ENCODE measurements at regions not wholly inside any gene's neighbourhood (a gene's known extent, or its start where the extent isn't known, plus 50 kb on each side); places are given as distances from the start of the nearest gene placed in this dataset.

DNA sequence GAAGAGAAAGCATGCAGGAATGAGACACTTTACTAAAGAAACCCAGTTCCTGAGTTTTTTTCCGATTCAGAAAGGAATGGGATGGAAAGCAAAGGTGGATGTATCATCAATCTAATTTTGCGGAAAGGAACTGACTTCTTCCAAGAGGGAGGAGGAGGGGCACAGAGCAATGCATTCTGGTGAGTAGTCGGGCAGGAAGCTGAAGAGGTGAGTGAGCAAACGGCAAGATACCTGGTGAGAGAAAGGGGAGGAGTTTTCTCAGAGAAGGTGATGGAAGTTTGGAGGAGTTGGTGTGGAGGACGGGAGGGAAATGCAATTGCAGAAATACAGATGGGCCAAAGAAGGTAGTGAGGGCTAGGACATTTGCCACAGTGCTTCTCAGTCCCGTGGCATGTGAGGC, 713.2 kb downstream of the KCNJ2 start:
- intact Hi-C loops (cut with DNase I, micrococcal nuclease): no loop called here
- ChIA-PET POLR2A (no interaction called here), CTCF (no interaction called here)
- Mint-ChIP-seq H3K4me1 (no peaks in the 10 kb centered on the region), H3K27ac (no peak overlapping the region), H3K4me3 (no peak overlapping the region), H3K9me3 (ENCODE audit: low read depth) (no peaks in the 10 kb centered on the region), H3K27me3 (no peaks in the 10 kb centered on the region), H3K36me3 (ENCODE audit: low read depth) (no peaks in the 10 kb centered on the region)
- ATAC-seq (no peak), DNase-seq (no peak)

DNA sequence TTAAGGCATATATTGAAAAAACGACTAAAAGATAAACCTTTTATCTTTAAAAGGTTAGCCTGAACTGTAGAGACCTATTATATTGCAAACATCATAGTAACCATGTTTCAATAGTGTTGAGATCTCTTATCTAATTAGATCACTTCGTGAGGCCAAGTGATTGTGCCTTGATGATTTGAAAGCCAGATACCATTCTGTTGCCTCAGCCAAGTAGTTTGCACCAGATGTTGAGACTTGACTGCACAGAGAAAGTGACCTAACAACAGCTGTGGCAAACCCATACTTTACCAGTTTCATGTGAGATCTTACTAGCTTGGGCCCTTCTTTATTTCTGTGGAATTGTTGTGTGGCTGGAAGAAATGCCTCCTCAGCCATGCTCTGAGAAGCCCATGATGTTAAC, 717.3 kb downstream of the KCNJ2 start:
- POLR2A ChIA-PET: no interaction called here

DNA sequence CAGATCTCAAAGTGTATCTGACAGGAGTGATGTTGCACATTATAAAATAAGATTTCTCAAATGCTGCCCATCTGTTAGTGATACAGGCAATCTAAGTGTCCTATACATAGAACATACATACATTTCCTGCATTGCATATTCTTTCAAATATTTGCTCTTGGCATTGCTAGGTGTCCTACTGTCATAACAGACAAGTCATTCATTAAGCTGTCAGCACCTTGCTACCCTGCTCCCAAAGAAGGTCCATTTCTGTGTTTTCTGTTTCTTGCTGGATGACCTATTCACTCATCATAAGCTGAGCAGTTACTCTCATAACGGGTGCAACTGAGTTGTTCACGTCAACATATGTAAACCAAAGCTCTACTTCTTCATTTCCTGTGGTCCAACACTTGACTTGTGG, 719.0 kb downstream of the KCNJ2 start:
- POLR2A ChIA-PET: no interaction called here
- H3K27me3 Mint-ChIP-seq: peaks cover 3% of the 10 kb centered on the region
- DNase-seq (no peak), ATAC-seq (no peak)
- peaks cover 5% of the 10 kb centered on the region for H3K9me3 Mint-ChIP-seq (ENCODE audit: low read depth)
- H3K4me3 Mint-ChIP-seq: no peak overlapping the region
- intact Hi-C loops (cut with DNase I, micrococcal nuclease): no loop called here
- CTCF ChIA-PET: interaction anchor here (0.6 kb wide), 1 partner anchor 258 kb away, joined by 6 read pairs; no protein-coding TSS in a partner anchor
- no peak overlapping the region for H3K27ac Mint-ChIP-seq
- H3K4me1 Mint-ChIP-seq: no peaks in the 10 kb centered on the region
- H3K36me3 Mint-ChIP-seq (ENCODE audit: low read depth): no peaks in the 10 kb centered on the region

More for the DNA sequence above, 717.3 kb downstream of the KCNJ2 start:
- Mint-ChIP-seq H3K27ac (no peak overlapping the region), H3K27me3 (peaks cover 3% of the 10 kb centered on the region), H3K9me3 (ENCODE audit: low read depth) (peaks cover 5% of the 10 kb centered on the region), H3K4me1 (no peaks in the 10 kb centered on the region), H3K36me3 (ENCODE audit: low read depth) (no peaks in the 10 kb centered on the region), H3K4me3 (no peak overlapping the region)
- intact Hi-C loops (cut with DNase I, micrococcal nuclease): no loop called here
- CTCF ChIA-PET: no interaction called here
- ATAC-seq (no peak), DNase-seq (no peak)

DNA sequence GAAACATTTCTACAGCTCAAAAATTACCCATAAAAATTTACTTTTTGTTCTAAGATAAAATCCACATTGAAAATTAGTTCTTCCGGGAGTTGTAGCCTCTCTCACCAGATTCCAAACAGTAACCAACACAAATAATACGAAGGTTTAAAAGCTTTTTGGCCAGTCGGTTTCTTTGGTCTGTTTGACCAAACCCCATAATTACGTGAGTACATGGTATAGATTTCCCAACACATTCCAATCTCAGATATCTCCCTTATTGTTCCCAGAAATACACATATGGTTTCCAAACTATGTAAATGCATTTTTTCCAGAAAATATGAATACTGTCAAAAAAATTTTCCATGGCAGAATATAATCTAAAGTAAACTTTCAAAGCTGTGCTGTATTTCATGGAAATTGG, 722.0 kb downstream of the KCNJ2 start:
- H3K36me3 Mint-ChIP-seq (ENCODE audit: low read depth): no peaks in the 10 kb centered on the region
- peaks cover 5% of the 10 kb centered on the region for H3K9me3 Mint-ChIP-seq (ENCODE audit: low read depth)
- CTCF ChIA-PET: no interaction called here
- intact Hi-C loops (cut with DNase I, micrococcal nuclease): no loop called here
- H3K27ac Mint-ChIP-seq: no peak overlapping the region
- H3K4me3 Mint-ChIP-seq: no peak overlapping the region
- DNase-seq: no peak
- ATAC-seq: no peak
- H3K4me1 Mint-ChIP-seq: no peaks in the 10 kb centered on the region
- POLR2A ChIA-PET: no interaction called here
- H3K27me3 Mint-ChIP-seq: peaks cover 3% of the 10 kb centered on the region

DNA sequence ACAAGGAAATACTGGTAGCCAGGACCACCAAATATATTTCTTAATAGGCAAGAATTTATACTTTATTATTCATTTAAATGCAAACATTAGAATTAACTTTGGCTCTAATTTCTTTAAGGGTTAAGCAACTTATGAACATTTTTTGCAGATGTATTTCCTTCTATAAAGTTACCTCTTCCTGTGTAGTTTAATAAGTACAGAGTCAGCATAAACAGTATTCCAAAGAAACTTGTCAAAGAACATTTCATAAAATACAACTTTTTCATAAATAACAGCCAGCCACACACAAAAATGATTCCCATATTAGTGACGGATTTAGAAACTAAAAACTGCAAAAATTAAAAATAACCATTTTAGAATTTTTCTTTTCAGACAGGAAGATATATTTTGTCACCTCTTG, 723.2 kb downstream of the KCNJ2 start:
- no peak for DNase-seq
- H3K4me3 Mint-ChIP-seq: no peak overlapping the region
- no peaks in the 10 kb centered on the region for H3K36me3 Mint-ChIP-seq (ENCODE audit: low read depth)
- POLR2A ChIA-PET: no interaction called here
- no peak overlapping the region for H3K27ac Mint-ChIP-seq
- no peaks in the 10 kb centered on the region for H3K4me1 Mint-ChIP-seq
- peaks cover 3% of the 10 kb centered on the region for H3K27me3 Mint-ChIP-seq
- ATAC-seq: no peak
- intact Hi-C loops (cut with DNase I, micrococcal nuclease): no loop called here
- CTCF ChIA-PET: no interaction called here
- H3K9me3 Mint-ChIP-seq (ENCODE audit: low read depth): peaks cover 5% of the 10 kb centered on the region

DNA sequence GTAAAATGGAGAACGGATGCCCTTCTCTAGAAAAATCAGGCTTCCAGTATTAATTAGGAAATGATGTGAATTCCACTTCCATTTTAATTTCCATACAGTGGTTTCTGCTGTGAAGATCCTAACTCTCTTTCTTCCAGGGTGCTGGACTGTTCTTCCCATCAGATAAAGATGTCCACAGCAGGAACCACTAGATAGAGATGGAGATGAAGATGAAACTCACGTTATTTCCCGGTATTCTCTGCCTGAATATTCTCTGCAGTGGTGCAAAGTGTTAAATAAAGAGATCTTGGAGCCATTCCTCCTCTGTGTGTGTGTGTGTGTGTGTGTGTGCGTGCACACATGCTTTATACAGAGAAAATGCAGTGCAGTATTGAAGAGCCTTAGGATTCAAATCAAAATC, 727.5 kb downstream of the KCNJ2 start:
- CTCF ChIA-PET: no interaction called here
- Mint-ChIP-seq H3K4me3 (no peak overlapping the region), H3K9me3 (ENCODE audit: low read depth) (peaks cover 3% of the 10 kb centered on the region), H3K27ac (no peak overlapping the region), H3K36me3 (ENCODE audit: low read depth) (no peaks in the 10 kb centered on the region), H3K4me1 (no peaks in the 10 kb centered on the region), H3K27me3 (no peaks in the 10 kb centered on the region)
- no peak for ATAC-seq
- POLR2A ChIA-PET: no interaction called here
- intact Hi-C loops (cut with DNase I, micrococcal nuclease): no loop called here
- DNase-seq: no peak

DNA sequence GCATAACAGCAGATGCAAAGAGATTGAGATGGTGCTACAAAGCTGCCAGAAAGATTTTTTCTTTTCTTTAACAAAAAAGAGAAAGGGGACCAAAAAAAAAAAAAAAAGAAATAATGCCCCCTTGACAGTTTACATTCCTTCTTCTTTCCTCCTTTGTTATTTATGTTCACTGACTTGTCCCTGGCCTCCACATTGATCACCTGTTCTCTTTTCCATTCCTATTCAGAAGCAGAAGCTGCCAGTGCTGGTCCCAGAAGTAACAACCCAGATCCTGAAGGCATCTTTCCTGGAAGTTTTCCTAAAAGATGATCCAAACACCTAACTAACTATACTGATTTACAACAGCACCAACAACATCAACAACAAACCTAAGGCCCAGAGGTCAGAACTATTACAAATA, 728.1 kb downstream of the KCNJ2 start:
- no peak for DNase-seq
- H3K27me3 Mint-ChIP-seq: no peaks in the 10 kb centered on the region
- no peak overlapping the region for H3K27ac Mint-ChIP-seq
- no peak for ATAC-seq
- H3K4me3 Mint-ChIP-seq: no peak overlapping the region
- intact Hi-C loops (cut with DNase I, micrococcal nuclease): no loop called here
- no peaks in the 10 kb centered on the region for H3K4me1 Mint-ChIP-seq
- POLR2A ChIA-PET: no interaction called here
- CTCF ChIA-PET: no interaction called here
- H3K36me3 Mint-ChIP-seq (ENCODE audit: low read depth): no peaks in the 10 kb centered on the region
- peaks cover 3% of the 10 kb centered on the region for H3K9me3 Mint-ChIP-seq (ENCODE audit: low read depth)

DNA sequence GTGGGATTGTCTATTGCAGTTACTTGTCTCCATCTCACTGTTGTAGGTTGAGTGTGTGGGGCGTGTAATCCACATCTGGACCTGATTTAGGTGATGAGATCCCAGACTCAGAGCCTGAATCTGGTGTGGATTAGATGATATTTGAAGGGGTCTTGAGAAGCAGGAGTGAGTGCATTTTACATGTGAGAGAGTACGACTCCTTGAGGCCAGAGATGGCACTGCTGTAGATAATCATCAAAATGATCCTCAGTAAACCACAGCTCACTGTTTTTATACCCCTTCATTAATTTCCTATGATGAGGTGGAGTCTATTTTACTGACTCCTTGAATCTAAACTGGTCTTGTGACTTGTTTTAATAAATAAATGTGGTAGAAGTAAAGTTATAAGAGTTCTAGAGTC, 732.5 kb downstream of the KCNJ2 start:
- ATAC-seq (no peak), DNase-seq (no peak)
- H3K4me1 Mint-ChIP-seq: no peaks in the 10 kb centered on the region
- H3K36me3 Mint-ChIP-seq (ENCODE audit: low read depth): no peaks in the 10 kb centered on the region
- H3K27me3 Mint-ChIP-seq: no peaks in the 10 kb centered on the region
- H3K9me3 Mint-ChIP-seq (ENCODE audit: low read depth): peaks cover 5% of the 10 kb centered on the region
- POLR2A ChIA-PET: no interaction called here
- H3K27ac Mint-ChIP-seq: no peak overlapping the region
- CTCF ChIA-PET: no interaction called here
- intact Hi-C loops (cut with DNase I, micrococcal nuclease): no loop called here
- H3K4me3 Mint-ChIP-seq: no peak overlapping the region

DNA sequence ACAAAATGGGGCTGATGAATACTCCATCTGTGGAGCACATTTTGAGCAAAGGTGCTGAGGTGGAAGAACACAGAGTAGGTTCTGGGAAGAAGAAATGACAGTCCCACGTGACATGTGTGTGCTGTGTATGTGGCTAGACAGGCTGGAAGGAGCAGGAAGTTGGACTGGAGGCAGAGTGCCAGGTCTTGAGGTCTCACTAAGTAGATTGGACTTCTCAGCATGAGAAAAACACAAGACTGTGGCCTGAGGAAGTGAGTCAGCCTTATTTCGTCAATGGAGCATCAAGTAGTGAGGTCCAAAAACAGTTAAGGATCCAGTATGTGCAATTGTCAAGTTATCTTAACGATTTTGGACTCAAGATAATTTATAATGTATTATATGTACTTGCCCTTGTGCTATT, 736.5 kb downstream of the KCNJ2 start:
- H3K27ac Mint-ChIP-seq: no peak overlapping the region
- ChIA-PET CTCF (no interaction called here), POLR2A (no interaction called here)

DNA sequence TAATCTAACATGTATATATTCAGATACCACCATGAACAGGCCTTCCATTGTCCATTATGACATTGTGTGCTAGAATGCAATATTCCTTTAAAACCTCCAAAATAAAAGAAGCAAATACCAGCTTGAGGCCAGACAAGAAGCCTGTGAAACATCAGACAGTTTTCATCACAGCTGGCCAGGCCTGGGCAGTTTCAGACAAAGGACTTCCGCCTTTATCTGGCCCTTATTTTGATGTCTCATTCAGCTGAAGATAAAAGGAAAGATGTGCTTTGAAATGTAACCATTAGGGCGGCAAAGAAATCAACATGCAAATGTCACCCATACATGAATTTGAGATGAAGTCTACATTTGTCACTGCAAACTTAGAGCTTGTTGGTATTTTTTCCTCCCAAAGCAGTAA, 737.5 kb downstream of the KCNJ2 start:
- DNase-seq (no peak), ATAC-seq (no peak)
- Mint-ChIP-seq H3K4me3 (no peak overlapping the region), H3K4me1 (no peaks in the 10 kb centered on the region), H3K36me3 (ENCODE audit: low read depth) (no peaks in the 10 kb centered on the region), H3K27ac (no peak overlapping the region), H3K27me3 (no peaks in the 10 kb centered on the region), H3K9me3 (ENCODE audit: low read depth) (peaks cover 4% of the 10 kb centered on the region)
- intact Hi-C loops (cut with DNase I, micrococcal nuclease): no loop called here
- CTCF ChIA-PET: no interaction called here
- POLR2A ChIA-PET: no interaction called here

More for the DNA sequence above, 736.5 kb downstream of the KCNJ2 start:
- no peaks in the 10 kb centered on the region for H3K4me1 Mint-ChIP-seq
- H3K4me3 Mint-ChIP-seq: no peak overlapping the region
- H3K9me3 Mint-ChIP-seq (ENCODE audit: low read depth): peaks cover 7% of the 10 kb centered on the region
- ATAC-seq (no peak), DNase-seq (no peak)
- H3K27me3 Mint-ChIP-seq: no peaks in the 10 kb centered on the region
- intact Hi-C loops (cut with DNase I, micrococcal nuclease): no loop called here
- no peaks in the 10 kb centered on the region for H3K36me3 Mint-ChIP-seq (ENCODE audit: low read depth)

DNA sequence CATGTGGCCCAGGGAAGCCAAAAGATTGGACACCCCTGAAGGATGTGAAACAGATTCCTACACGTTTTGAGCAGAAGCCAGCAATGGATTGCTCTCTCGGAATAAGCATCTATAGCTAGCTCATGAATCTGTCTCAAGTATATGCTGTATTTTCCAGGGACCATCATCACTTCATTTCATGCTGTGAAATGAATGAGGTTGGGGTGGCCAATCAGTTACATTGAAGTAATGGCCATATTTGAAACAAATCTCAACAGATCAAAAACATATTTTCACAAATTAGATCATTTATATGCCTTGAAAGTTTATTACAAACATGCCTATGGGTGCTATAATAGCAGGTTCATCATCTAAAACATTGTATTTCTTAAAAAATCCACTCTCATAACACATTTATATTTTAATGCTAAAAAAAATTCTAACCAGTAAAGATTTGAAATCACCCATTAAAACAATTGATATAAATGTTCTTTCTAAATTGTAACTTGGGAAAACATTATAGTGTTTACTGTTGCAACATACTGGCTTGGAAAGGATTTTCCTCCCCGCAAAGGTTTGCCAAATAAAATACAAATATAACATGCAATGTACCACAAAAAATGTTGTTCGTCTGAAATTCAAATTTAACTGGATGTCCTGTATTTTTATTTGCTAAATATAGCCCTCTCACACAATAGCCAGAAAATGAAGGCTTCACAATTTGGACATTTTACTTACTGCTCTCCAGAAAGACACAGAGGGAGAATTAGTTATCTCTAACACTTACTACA, 743.6 kb downstream of the KCNJ2 start:
- ChIA-PET CTCF (no interaction called here), POLR2A (no interaction called here)
- intact Hi-C loops (cut with DNase I, micrococcal nuclease): no loop called here
- no peak overlapping the region for H3K27ac Mint-ChIP-seq
- no peak for DNase-seq
- H3K4me3 Mint-ChIP-seq: no peak overlapping the region
- peaks cover 16% of the 10 kb centered on the region for H3K9me3 Mint-ChIP-seq (ENCODE audit: low read depth)
- H3K27me3 Mint-ChIP-seq: no peaks in the 10 kb centered on the region
- no peak for ATAC-seq
- no peaks in the 10 kb centered on the region for H3K4me1 Mint-ChIP-seq
- H3K36me3 Mint-ChIP-seq (ENCODE audit: low read depth): no peaks in the 10 kb centered on the region

DNA sequence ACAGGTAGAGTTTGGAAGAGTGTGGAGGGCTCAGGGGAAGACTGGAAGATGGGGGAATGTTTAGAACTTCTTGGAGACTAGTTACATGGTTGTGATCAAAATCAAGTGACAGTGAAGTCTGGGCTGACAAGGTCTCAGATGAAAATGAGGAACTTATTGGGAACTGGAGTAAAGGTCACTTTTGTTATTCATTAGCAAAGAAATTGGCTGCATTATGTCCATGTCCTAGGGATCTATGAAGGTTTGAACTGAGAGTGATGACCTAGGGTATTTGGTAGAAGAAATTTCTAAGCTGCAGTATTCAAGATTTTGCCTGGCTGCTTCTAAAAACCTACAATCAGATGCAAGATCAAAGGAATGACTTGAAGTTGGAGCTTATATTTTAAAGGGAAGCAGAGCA, 747.1 kb downstream of the KCNJ2 start:
- Mint-ChIP-seq H3K36me3 (ENCODE audit: low read depth) (no peaks in the 10 kb centered on the region), H3K4me3 (no peak overlapping the region), H3K4me1 (no peaks in the 10 kb centered on the region), H3K9me3 (ENCODE audit: low read depth) (peaks cover 18% of the 10 kb centered on the region), H3K27me3 (no peaks in the 10 kb centered on the region), H3K27ac (no peak overlapping the region)
- DNase-seq (no peak), ATAC-seq (no peak)
- intact Hi-C loops (cut with DNase I, micrococcal nuclease): no loop called here
- POLR2A ChIA-PET: no interaction called here
- CTCF ChIA-PET: no interaction called here

DNA sequence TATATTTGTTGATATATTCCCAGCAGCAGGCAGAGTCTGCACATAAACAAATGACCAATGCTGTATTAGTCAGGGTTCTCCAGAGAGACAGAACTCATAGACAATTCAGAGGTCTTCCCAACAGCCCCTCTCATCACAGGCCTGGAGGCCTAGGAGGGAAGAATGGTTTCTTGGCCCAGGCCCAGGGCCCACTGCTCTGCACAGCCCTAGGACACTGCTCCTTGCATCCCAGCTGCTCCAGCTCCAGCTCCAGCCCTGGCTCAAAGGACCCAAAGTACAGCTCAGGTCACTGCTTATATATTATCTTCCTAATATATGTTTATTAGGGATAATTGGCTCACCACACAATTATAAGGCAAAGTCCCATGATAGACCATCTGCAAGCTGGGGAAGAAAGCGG, 749.9 kb downstream of the KCNJ2 start:
- no peak overlapping the region for H3K27ac Mint-ChIP-seq
- ChIA-PET CTCF (no interaction called here), POLR2A (no interaction called here)
- ATAC-seq (no peak), DNase-seq (no peak)
- H3K9me3 Mint-ChIP-seq (ENCODE audit: low read depth): peaks cover 18% of the 10 kb centered on the region
- no peaks in the 10 kb centered on the region for H3K27me3 Mint-ChIP-seq
- no peaks in the 10 kb centered on the region for H3K4me1 Mint-ChIP-seq
- no peaks in the 10 kb centered on the region for H3K36me3 Mint-ChIP-seq (ENCODE audit: low read depth)
- no peak overlapping the region for H3K4me3 Mint-ChIP-seq
- intact Hi-C loops (cut with DNase I, micrococcal nuclease): no loop called here
